G401 (cell line): ENCODE measurements at regions not wholly inside any gene's neighbourhood (a gene's known extent, or its start where the extent isn't known, plus 50 kb on each side); places are given as distances from the start of the nearest gene placed in this dataset.

Experiments
- DNase-seq: peaks from one replicate; pipeline ENCODE4 v3.0.0-alpha.2; 2015; ENCODE audit warnings: low spot score
- in situ Hi-C: cut with HindIII; loops from 2 replicates; pipeline ENCODE4 v1.10.0; 2016; ENCODE audit warnings: low sequenced_read_pairs, mixed read lengths

- in situ Hi-C loops = no loop called here
- DNase-seq = no peak
Observed at GRCh38 chr2:128701418-128701817, 382.8 kb upstream of the HS6ST1 start.

DNA sequence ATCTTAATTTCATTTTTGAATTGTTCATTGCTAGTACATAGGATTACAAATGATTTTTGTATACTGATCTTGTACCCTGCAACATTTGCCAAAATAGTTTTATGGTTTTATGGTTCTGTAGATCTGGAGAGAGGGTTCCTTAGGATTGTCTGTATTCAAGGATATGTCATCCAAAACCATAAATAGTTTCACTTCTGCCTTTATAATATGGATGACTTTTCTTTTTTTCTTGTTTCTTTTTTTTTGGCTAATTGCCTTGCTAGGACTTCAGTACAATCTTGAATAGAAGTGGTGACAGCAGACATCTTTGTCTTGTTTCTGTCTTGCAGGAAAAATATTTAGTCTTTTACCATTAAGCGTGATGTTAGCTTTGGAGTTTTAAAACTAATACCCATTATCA lies 383.9 kb upstream of the HS6ST1 start:
- in situ Hi-C loops = no loop called here
- DNase-seq = no peak

DNA sequence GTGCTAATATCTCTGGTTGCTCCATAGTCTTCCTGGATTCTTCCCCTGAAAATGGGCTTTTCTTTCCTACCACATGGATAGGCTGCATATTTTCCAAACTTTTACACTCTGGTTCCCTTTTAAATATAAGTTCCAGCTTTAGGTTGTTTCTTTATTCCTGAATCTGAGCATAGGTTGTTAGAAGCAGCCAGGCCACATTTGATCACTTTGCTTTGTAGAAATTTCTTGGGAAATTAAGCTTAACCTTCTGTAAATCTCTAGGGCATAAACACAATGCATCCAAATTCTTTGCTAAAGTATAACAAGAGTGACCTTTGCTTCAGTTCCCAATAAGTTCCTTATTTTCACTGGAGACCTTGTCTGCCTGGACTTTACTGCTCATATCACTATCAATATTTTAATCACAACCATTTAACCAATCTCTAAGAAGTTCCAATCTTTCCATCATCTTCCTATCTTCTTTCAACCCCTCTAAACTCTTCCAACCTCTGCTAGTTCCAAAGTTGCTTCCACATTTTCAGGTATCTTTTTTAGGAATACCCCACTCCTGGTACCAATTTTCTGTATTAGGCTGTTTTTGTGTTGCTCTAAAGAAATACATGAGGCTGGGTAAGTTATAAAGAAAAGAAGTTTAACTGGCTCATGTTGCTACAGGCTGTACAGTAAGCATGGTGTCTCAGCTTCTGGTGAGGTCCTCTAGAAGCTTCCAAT lies 389.6 kb upstream of the HS6ST1 start:
- in situ Hi-C loops = no loop called here

DNA sequence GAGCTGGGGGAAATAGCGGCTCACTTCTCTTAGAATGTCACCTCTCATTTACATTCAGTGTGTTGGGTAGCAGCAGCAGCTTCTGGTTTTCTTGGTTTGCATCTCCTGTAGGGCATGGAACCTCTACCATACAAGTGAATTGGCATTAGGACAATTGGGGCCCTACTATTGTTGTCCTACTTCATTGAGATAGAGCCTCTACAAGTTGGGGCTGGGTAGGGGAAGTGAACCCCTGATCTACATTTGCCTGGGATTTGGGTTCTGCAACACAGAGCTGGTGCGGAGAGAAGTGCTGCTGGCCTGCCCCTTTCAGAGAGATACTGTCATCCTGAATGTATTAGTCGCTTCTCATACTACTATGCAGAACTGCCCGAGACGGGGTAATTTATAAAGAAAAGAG lies 391.6 kb upstream of the HS6ST1 start:
- in situ Hi-C loops = no loop called here
- no peak for DNase-seq

More for the DNA sequence above, 389.6 kb upstream of the HS6ST1 start:
- DNase-seq = no peak

- in situ Hi-C loops = no loop called here
- no peak for DNase-seq
Observed at GRCh38 chr2:128710729-128711128, 392.1 kb upstream of the HS6ST1 start.

DNA sequence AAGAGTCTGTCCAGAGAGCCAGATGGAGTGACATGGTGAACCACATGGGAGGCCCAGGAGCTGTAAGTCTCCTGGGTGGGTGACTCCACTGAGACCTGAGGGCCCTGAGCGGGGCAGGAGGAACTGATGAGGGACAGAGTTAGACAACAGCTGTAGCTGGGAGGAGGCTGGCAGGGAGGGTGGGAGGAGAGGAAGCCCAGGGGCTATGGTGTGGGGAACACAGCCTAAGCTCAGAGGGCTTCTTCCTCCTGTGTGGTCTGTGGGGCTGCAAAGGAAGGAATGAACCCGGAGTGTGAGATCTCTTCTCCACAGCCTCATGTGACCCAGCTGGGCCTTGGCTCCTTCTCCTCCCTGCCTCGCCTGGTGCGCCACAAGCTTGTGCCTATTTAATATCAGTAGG lies 395.6 kb upstream of the HS6ST1 start:
- in situ Hi-C loops = no loop called here
- no peak for DNase-seq

DNA sequence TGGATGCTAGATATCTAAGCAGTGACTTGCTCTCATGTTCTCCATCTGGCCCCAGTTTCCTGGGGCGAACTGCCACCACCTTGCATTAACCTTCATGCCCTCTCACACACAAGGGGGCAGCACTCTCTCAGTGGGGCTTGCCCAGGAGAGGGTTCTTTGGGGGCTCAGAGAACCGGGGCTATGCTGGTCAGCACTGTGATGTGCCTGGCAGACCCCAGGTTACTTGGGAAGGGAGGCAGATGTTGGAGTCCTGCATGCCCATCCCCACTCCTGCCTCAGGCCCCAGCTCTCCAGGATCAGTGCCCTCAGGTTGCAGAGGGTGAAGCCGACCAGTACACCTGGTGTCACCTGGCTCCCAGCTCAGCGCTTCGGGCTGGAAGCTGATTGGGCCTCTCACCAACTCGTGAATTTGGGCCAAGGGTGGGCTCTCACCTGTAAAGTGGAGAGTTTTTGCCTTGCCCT lies 396.2 kb upstream of the HS6ST1 start:
- no peak for DNase-seq
- in situ Hi-C loops = no loop called here

DNA sequence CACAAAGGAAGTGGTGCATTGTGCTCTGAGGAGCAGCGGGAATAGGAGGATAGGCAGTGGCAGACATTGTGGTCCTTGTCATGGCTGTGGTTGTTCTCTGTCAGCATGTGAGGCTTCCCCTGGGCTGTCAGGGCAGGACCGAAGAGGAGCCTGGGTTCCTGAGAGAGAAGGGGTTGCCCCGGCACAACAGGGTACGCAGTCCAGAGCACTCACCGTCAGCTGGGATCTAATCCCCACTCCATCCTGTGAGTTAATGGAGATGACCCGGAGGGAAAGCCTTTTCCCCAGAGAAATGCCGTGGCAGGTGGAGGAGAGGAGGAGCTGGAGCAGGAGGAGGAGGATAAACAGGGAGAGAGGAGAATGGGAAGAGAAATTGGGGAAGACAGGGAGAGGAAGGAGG lies 396.7 kb upstream of the HS6ST1 start:
- no peak for DNase-seq
- in situ Hi-C loops = no loop called here

DNA sequence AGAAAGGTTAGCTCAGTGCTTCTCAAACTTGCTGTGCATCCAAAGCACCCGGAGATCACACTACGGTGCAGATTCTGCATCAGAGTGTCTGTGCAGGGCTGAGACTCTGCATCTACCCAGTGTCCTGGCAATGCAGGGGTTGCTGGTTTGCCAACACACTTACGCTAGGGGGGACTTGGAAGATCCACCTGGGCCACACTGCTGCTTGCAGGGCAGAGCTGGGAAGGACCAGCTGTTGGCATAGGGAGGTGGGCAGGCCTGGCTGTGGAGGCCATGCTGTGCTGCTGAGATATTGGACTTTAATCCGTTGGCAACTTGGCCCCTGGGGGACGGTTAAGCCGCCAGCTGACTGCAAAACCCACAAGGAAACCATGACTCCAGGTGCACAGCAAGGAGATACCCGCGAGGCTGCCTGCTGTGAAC lies 397.6 kb upstream of the HS6ST1 start:
- DNase-seq = no peak
- in situ Hi-C loops = no loop called here

DNA sequence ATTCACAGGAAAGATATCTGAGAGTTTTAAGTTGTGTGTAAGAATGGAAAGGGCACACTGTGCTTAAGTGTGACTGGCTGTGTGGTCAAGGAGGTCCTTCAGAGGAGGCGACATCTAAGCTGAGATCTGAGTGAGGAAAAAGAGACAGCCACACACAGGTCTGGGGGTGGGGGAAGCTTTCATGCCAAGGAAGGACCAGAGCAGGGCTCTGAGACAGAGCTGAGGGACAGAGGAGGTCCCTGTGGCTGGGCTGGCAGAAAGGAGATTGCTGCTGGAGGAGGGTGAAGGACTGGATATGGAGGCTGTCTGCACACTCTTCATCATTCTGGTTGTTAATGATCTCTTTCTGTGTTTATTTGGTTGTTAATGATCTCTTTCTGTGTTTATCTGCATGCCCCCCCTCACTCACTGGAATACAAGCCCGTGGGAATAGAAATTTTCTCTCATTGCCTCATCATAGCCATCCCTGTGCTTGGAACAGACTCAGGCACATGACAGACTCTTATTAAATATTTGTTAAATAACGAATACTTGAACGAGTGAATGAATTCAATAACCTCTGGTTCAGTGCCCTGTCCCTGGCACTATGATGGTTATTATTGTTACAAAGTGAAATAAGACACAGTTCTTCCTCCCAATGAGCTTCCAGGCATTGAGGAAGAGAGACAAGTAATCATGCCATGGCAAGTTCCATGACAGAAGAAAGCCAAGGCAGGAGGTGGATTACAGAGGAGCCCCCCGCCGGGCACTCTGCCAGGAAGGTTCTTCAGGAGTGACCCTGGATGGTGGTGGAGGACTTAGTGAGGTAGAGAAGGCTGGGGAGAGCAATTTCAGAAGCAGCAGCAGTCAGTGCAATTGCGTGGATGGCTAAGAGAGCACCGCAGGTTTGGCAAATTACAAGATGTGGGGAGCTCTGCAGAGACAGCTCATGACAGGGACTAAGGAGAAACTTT lies 399.4 kb upstream of the HS6ST1 start:
- in situ Hi-C loops = no loop called here
- no peak for DNase-seq

GRCh38 chr2:128720080-128721022 lies 401.7 kb upstream of the HS6ST1 start:
- in situ Hi-C loops = no loop called here

GRCh38 chr2:128721096-128721495 lies 402.4 kb upstream of the HS6ST1 start:
- in situ Hi-C loops = no loop called here
- no peak for DNase-seq

More at GRCh38 chr2:128720080-128721022, 401.7 kb upstream of the HS6ST1 start:
- DNase-seq = no peak

- in situ Hi-C loops = no loop called here
Observed at GRCh38 chr2:128722489-128722888, 403.8 kb upstream of the HS6ST1 start.

GRCh38 chr2:128724547-128724946 lies 405.9 kb upstream of the HS6ST1 start:
- no peak for DNase-seq
- in situ Hi-C loops = no loop called here

More at GRCh38 chr2:128722489-128722888, 403.8 kb upstream of the HS6ST1 start:
- DNase-seq = no peak

DNA sequence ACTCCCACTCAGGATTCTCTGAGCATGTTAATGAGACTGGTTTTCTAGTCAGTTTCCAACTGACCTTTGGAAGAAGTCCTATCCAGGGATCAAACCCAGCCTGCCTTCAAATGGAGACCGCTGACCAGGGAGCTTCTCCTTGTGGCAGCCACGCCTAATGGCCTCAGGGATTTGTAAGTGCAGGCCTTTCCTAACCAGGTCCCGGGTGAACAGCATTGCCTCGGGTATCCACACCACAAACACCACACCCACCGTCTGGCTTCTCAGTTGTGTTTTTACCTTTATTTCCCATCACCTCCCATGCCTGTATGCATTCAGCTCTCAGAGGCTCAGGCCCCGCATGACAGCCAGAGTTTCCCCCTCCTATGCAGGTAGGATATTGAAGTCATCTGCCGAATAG lies 406.3 kb upstream of the HS6ST1 start:
- DNase-seq = no peak
- in situ Hi-C loops = no loop called here

GRCh38 chr2:128726236-128726635 lies 407.6 kb upstream of the HS6ST1 start:
- no peak for DNase-seq
- in situ Hi-C loops = no loop called here

DNA sequence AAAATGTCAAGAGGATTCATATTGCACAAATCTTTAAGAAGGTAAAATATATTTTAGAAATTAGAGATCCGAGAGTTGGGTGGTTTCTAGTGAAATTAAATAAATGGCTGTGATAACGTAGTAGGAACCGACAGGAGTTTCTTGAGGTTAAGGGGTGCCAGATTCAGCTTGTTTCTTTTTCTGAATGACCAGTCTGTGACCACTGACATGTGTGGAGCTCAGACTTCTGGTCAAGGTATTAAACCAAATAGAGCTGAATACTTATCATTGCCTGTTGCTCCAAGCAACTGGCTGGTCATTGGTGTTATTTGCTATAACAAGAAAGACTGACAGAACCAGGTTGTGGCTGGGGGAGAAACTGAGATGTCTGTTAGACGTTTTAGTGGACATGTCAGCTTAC lies 408.2 kb upstream of the HS6ST1 start:
- DNase-seq = no peak
- in situ Hi-C loops = no loop called here

GRCh38 chr2:128727404-128727803 lies 408.7 kb upstream of the HS6ST1 start:
- no peak for DNase-seq
- in situ Hi-C loops = no loop called here

DNA sequence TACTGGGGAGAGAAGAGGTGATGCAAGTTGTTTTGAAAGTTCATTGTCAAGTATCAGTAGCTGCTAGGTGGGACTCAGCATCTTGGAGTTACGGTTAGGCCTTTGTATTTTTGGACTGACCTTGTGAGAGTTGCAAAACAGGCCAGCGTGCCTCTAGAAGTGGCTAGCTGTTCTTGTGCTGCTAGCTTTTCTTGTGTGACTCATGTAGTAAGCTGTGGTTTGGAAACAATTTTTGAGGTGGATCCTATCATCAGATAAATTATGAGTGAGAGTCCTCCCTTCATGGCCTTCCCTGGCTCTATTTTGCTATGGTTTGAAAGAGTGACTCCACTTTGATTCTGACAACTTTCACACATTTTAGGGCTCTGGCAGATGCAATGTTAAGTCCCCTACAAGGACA lies 409.2 kb upstream of the HS6ST1 start:
- in situ Hi-C loops = no loop called here
- DNase-seq = no peak
